Fibroblast of lung (primary cell): ENCODE measurements at regions not wholly inside any gene's neighbourhood (a gene's known extent, or its start where the extent isn't known, plus 50 kb on each side); places are given as distances from the start of the nearest gene placed in this dataset.

Source experiments
- EZH2 ChIP-seq: IDR thresholded peaks from 2 replicates; pipeline ENCODE4 v1.5.1; 2012; ENCODE audit warnings: low read length, control low read depth, mild to moderate bottlenecking; ENCODE audit errors: missing control alignments
- TF ChIP-seq, protein P1 (sequence below), 2 donors: IDR thresholded peaks in 1 of 2; conservative IDR thresholded peaks in 1 of 2; 1 replicate in 1 of 2; 2 replicates in 1 of 2; pipeline ENCODE4 v1.5.1; 2011 to 2012; ENCODE audit warnings: low read length in 2 of 2, control low read depth in 1 of 2, inconsistent platforms in 1 of 2, low read depth in 1 of 2, mild to moderate bottlenecking in 1 of 2

DNA sequence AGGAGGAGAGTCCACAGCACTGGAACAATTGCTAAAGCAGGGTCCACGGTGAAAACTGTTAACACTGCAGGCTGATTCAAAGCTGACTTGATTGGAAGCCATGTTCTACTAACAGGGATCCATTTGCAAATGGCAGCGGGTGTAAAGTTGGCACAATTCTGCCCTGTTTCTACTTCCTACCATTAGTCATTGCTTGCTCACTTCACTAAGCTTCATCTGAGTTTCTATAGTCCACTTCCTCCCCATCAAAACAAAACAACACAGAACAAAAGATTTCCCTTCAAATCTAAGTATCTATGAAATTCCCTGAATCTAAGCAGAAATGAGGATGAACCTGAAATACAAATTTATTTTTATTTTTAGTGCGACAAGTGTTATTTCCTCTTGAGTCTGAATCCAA, 187.4 kb upstream of the SOX11 start:
- TF ChIP-seq, protein P1, sequence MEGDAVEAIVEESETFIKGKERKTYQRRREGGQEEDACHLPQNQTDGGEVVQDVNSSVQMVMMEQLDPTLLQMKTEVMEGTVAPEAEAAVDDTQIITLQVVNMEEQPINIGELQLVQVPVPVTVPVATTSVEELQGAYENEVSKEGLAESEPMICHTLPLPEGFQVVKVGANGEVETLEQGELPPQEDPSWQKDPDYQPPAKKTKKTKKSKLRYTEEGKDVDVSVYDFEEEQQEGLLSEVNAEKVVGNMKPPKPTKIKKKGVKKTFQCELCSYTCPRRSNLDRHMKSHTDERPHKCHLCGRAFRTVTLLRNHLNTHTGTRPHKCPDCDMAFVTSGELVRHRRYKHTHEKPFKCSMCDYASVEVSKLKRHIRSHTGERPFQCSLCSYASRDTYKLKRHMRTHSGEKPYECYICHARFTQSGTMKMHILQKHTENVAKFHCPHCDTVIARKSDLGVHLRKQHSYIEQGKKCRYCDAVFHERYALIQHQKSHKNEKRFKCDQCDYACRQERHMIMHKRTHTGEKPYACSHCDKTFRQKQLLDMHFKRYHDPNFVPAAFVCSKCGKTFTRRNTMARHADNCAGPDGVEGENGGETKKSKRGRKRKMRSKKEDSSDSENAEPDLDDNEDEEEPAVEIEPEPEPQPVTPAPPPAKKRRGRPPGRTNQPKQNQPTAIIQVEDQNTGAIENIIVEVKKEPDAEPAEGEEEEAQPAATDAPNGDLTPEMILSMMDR (conservative IDR thresholded peaks at IDR 0.05 in 1 of 2, IDR thresholded peaks at IDR 0.05 in 1 of 2; ENCODE audit: low read depth in 1 of 2, low read length in 2 of 2), result no peak
- TF ChIP-seq EZH2, result no peak
